ENCODE measurements at regions not wholly inside any gene's neighbourhood (a gene's known extent, or its start where the extent isn't known, plus 50 kb on each side); places are given as distances from the start of the nearest gene placed in this dataset.

GRCh38 chr16:79769270-79769927, 168.9 kb upstream of the MAF start:
- H3K4me2 ChIP-seq (ENCODE audit: insufficient read depth, low read length): no peak overlapping the region
- POLR2A ChIA-PET: no interaction called here

GRCh38 chr16:79768276-79768970, 167.9 kb upstream of the MAF start:
- Histone ChIP-seq H3K27me3 (ENCODE audit: control insufficient read depth in 2 of 2, insufficient read depth in 2 of 2, low read length in 2 of 2) (no peaks in the 10 kb centered on the region), H3K36me3 (ENCODE audit: control insufficient read depth in 2 of 2, extremely low read depth in 1 of 2, insufficient read depth in 2 of 2, low read length in 2 of 2) (no peaks in the 10 kb centered on the region), H3K4me2 (ENCODE audit: insufficient read depth, low read length) (no peak overlapping the region), H3K79me2 (ENCODE audit: control insufficient read depth, insufficient read depth, low read length) (no peaks in the 10 kb centered on the region), H3K9ac (replicated peaks; ENCODE audit: extremely low read depth, insufficient read depth, low read length) (no peak overlapping the region), H3K4me1 (ENCODE audit: control insufficient read depth, extremely low read depth, insufficient read depth, low read length) (no peaks in the 10 kb centered on the region), H3K27ac (ENCODE audit: insufficient read depth, low read depth, low read length) (no peak overlapping the region), H3K4me3 (replicated peaks in 1 of 3; ENCODE audit: insufficient read depth in 1 of 3, low read depth in 1 of 3, low read length in 3 of 3) (no peak overlapping the region), H4K20me1 (replicated peaks; ENCODE audit: control insufficient read depth, extremely low read depth, insufficient read depth, low read length) (no peaks in the 10 kb centered on the region), H3K9me1 (replicated peaks; ENCODE audit: control insufficient read depth, extremely low read depth, insufficient read depth, low read length) (no peaks in the 10 kb centered on the region), H3K9me3 (replicated peaks; ENCODE audit: control insufficient read depth, insufficient read depth, low read length) (no peaks in the 10 kb centered on the region), H2AFZ (ENCODE audit: low read depth, low read length) (no peak overlapping the region)
- BruUV-seq (replicated peaks): no TSS peak
- intact Hi-C loops (cut with micrococcal nuclease): no loop called here
- dilution Hi-C loops (cut with MboI; ENCODE audit: extremely low pct_ligation_motif_present, low sequenced_read_pairs): no loop called here
- FAIRE-seq (no peak), DNase-seq (ENCODE audit: low read depth, low spot score) (no peak)
- ChIA-PET CTCF (no interaction called here), POLR2A (no interaction called here)
- TF ChIP-seq JUN (IDR thresholded peaks at IDR 0.05; ENCODE audit: borderline replicate concordance, insufficient read depth, insufficient read length, low read depth) (no peak), EZH2 (IDR thresholded peaks at IDR 0.05; ENCODE audit: borderline replicate concordance, low read depth, low read length, severe bottlenecking) (no peak), MYC (IDR thresholded peaks at IDR 0.05; ENCODE audit: low read depth, low read length) (no peak), POLR2A (IDR thresholded peaks at IDR 0.05; ENCODE audit: low read depth, low read length) (no peak), CTCF (IDR thresholded peaks at IDR 0.05; ENCODE audit: extremely low read depth in 1 of 2, insufficient read depth in 1 of 2, low read depth in 1 of 2, low read length in 2 of 2) (no peak)

More at GRCh38 chr16:79769270-79769927, 168.9 kb upstream of the MAF start:
- CTCF ChIA-PET: no interaction called here
- Histone ChIP-seq H3K9me1 (replicated peaks; ENCODE audit: control insufficient read depth, extremely low read depth, insufficient read depth, low read length) (no peaks in the 10 kb centered on the region), H3K9ac (replicated peaks; ENCODE audit: extremely low read depth, insufficient read depth, low read length) (no peak overlapping the region), H3K4me3 (replicated peaks in 1 of 3; ENCODE audit: insufficient read depth in 1 of 3, low read depth in 1 of 3, low read length in 3 of 3) (no peak overlapping the region), H3K79me2 (ENCODE audit: control insufficient read depth, insufficient read depth, low read length) (no peaks in the 10 kb centered on the region), H3K27me3 (ENCODE audit: control insufficient read depth in 2 of 2, insufficient read depth in 2 of 2, low read length in 2 of 2) (no peaks in the 10 kb centered on the region), H3K36me3 (ENCODE audit: control insufficient read depth in 2 of 2, extremely low read depth in 1 of 2, insufficient read depth in 2 of 2, low read length in 2 of 2) (no peaks in the 10 kb centered on the region), H2AFZ (ENCODE audit: low read depth, low read length) (no peak overlapping the region), H4K20me1 (replicated peaks; ENCODE audit: control insufficient read depth, extremely low read depth, insufficient read depth, low read length) (no peaks in the 10 kb centered on the region), H3K27ac (ENCODE audit: insufficient read depth, low read depth, low read length) (no peak overlapping the region), H3K4me1 (ENCODE audit: control insufficient read depth, extremely low read depth, insufficient read depth, low read length) (no peaks in the 10 kb centered on the region), H3K9me3 (replicated peaks; ENCODE audit: control insufficient read depth, insufficient read depth, low read length) (no peaks in the 10 kb centered on the region)
- TF ChIP-seq POLR2A (IDR thresholded peaks at IDR 0.05; ENCODE audit: low read depth, low read length): no peak
- no peak for TF ChIP-seq GATA2 (IDR thresholded peaks at IDR 0.05; ENCODE audit: insufficient read depth, insufficient read length, low read depth, low read length)
- DNase-seq (ENCODE audit: low read depth, low spot score) (no peak), FAIRE-seq (no peak)
- BruUV-seq (replicated peaks): no TSS peak
- intact Hi-C loops (cut with micrococcal nuclease): no loop called here
- dilution Hi-C loops (cut with MboI; ENCODE audit: extremely low pct_ligation_motif_present, low sequenced_read_pairs): no loop called here

All from endothelial cell of umbilical vein (primary cell).